Fibroblast of lung (primary cell): ENCODE measurements at regions not wholly inside any gene's neighbourhood (a gene's known extent, or its start where the extent isn't known, plus 50 kb on each side); places are given as distances from the start of the nearest gene placed in this dataset.

Experiments
- DNase-seq, 2 donors: peaks; one replicate each; pipeline versions ENCODE4 v3.0.0 to v3.0.0-alpha.2; 2010; ENCODE audit warnings: low read depth in 2 of 2
- H2AFZ ChIP-seq: 2 replicates; pipeline ENCODE4 v1.5.1; 2012; ENCODE audit warnings: low read length, control low read depth, inconsistent platforms
- H3K27ac ChIP-seq: 2 replicates; pipeline ENCODE4 v1.5.1; 2011; ENCODE audit warnings: low read length, control low read depth; ENCODE audit not compliant: insufficient read depth
- H3K27me3 ChIP-seq: 2 replicates; pipeline ENCODE4 v1.5.1; 2011; ENCODE audit warnings: mild to moderate bottlenecking, low read length; ENCODE audit not compliant: control insufficient read depth, insufficient read depth
- H3K36me3 ChIP-seq: 2 replicates; pipeline ENCODE4 v1.5.1; 2011; ENCODE audit warnings: low read length; ENCODE audit not compliant: control insufficient read depth, insufficient read depth
- H3K4me1 ChIP-seq: 2 replicates; pipeline ENCODE4 v1.5.1; 2011; ENCODE audit warnings: low read length; ENCODE audit not compliant: control insufficient read depth, insufficient read depth; ENCODE audit errors: extremely low read depth
- H3K4me2 ChIP-seq: 2 replicates; pipeline ENCODE4 v1.5.1; 2011; ENCODE audit warnings: low read length, control low read depth; ENCODE audit not compliant: insufficient read depth; ENCODE audit errors: extremely low read depth
- H3K4me3 ChIP-seq, 4 experiments: fragments of 200-600 bp in 1 of 4; sonication (generic) in 1 of 4; replicated peaks in 1 of 4; 2 replicates each; pipeline ENCODE4 v1.5.1; 2011 to 2016; ENCODE audit warnings: low read length in 4 of 4, low read depth in 3 of 4, mild to moderate bottlenecking in 3 of 4, control low read depth in 2 of 4, inconsistent platforms in 1 of 4, mixed read lengths in 1 of 4; ENCODE audit not compliant: insufficient read depth in 1 of 4; ENCODE audit errors: control extremely low read depth in 1 of 4
- H3K79me2 ChIP-seq: 2 replicates; pipeline ENCODE4 v1.5.1; 2012; ENCODE audit warnings: mild to moderate bottlenecking, low read length, inconsistent platforms; ENCODE audit not compliant: control insufficient read depth, insufficient read depth
- H3K9ac ChIP-seq: 2 replicates; pipeline ENCODE4 v1.5.1; 2011; ENCODE audit warnings: mild to moderate bottlenecking, low read length, control low read depth; ENCODE audit not compliant: insufficient read depth
- H3K9me3 ChIP-seq: 2 replicates; pipeline ENCODE4 v1.5.1; 2012; ENCODE audit warnings: low read depth, low read length; ENCODE audit not compliant: control insufficient read depth, insufficient read depth
- H4K20me1 ChIP-seq: 2 replicates; pipeline ENCODE4 v1.5.1; 2011; ENCODE audit warnings: low read length; ENCODE audit not compliant: control insufficient read depth, insufficient read depth; ENCODE audit errors: extremely low read depth
- CTCF ChIP-seq, 2 donors: IDR thresholded peaks in 1 of 2; conservative IDR thresholded peaks in 1 of 2; 1 replicate in 1 of 2; 2 replicates in 1 of 2; pipeline ENCODE4 v1.5.1; 2011 to 2012; ENCODE audit warnings: low read length in 2 of 2, control low read depth in 1 of 2, inconsistent platforms in 1 of 2, low read depth in 1 of 2, mild to moderate bottlenecking in 1 of 2
- EZH2 ChIP-seq: IDR thresholded peaks from 2 replicates; pipeline ENCODE4 v1.5.1; 2012; ENCODE audit warnings: low read length, control low read depth, mild to moderate bottlenecking; ENCODE audit errors: missing control alignments

DNA sequence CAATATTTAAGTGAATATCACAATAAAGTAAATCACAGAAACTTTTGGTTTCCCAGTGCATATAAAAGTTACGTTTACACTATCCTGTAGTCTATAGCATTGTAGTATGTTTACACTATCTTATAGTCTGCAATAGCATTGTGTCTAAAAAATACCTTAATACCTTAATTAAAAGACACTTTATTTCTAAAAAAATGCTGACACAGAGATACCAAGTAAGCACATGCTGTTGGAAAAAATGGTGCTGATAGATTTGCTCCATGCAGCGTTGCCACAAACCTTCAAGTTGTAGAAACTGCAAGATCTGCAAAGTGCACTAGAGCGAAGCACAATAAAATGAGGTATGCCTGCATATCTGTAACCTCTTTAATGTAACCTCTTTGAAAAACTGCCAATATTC, 847.3 kb downstream of the GLUD2 start:
- DNase-seq, result no peak
- no peaks in the 10 kb centered on the region for H3K27me3 ChIP-seq
- H3K9ac ChIP-seq, result no peak overlapping the region
- H3K79me2 ChIP-seq, result no peaks in the 10 kb centered on the region
- no peak overlapping the region for H3K27ac ChIP-seq
- H3K4me3 ChIP-seq, result no peak overlapping the region
- no peak overlapping the region for H3K4me2 ChIP-seq
- no peaks in the 10 kb centered on the region for H3K4me1 ChIP-seq
- no peaks in the 10 kb centered on the region for H3K36me3 ChIP-seq
- H3K9me3 ChIP-seq, result no peaks in the 10 kb centered on the region
- TF ChIP-seq EZH2 (no peak), CTCF (conservative IDR thresholded peaks at IDR 0.05 in 1 of 2, IDR thresholded peaks at IDR 0.05 in 1 of 2; ENCODE audit: low read depth in 1 of 2, low read length in 2 of 2) (no peak)
- no peaks in the 10 kb centered on the region for H4K20me1 ChIP-seq
- no peak overlapping the region for H2AFZ ChIP-seq

DNA sequence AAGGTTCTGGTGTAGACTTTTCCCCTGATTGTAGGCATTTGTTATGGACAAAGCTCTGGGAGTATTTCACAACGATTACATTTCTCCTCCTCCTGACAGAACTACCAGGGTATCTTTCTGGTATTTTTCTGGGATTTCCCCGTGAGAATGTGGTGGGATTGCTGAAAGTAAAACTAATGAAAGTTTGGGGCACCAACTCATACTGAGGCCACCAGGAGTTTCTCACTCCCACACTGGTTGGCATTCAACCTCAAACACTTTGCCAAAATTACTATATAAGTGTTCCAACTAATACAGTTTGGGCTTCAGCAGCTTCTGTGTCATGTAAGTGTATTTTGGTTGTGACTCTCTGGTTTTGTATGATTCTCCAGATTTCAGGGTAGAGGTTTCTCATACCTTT, 855.1 kb downstream of the GLUD2 start:
- peak in 1 of 2 donors; percentile 3 for DNase-seq
- no peak overlapping the region for H3K27ac ChIP-seq
- TF ChIP-seq CTCF (conservative IDR thresholded peaks at IDR 0.05 in 1 of 2, IDR thresholded peaks at IDR 0.05 in 1 of 2; ENCODE audit: low read depth in 1 of 2, low read length in 2 of 2) (no peak), EZH2 (no peak)

GRCh38 chrX:121903961-121904360, 856.6 kb downstream of the GLUD2 start:
- no peaks in the 10 kb centered on the region for H3K79me2 ChIP-seq
- no peaks in the 10 kb centered on the region for H4K20me1 ChIP-seq
- no peak overlapping the region for H3K9ac ChIP-seq
- H3K27ac ChIP-seq, result no peak overlapping the region
- DNase-seq, result no peak
- H3K9me3 ChIP-seq, result no peaks in the 10 kb centered on the region
- no peak overlapping the region for H3K4me3 ChIP-seq
- no peak overlapping the region for H2AFZ ChIP-seq
- H3K4me2 ChIP-seq, result no peak overlapping the region
- H3K36me3 ChIP-seq, result no peaks in the 10 kb centered on the region
- TF ChIP-seq EZH2 (no peak), CTCF (conservative IDR thresholded peaks at IDR 0.05 in 1 of 2, IDR thresholded peaks at IDR 0.05 in 1 of 2; ENCODE audit: low read depth in 1 of 2, low read length in 2 of 2) (no peak)
- H3K27me3 ChIP-seq, result no peaks in the 10 kb centered on the region
- H3K4me1 ChIP-seq, result no peaks in the 10 kb centered on the region

More for the DNA sequence above, 855.1 kb downstream of the GLUD2 start:
- Histone ChIP-seq H3K4me3 (no peak overlapping the region), H3K79me2 (no peaks in the 10 kb centered on the region), H3K36me3 (no peaks in the 10 kb centered on the region), H3K9ac (no peak overlapping the region), H4K20me1 (no peaks in the 10 kb centered on the region), H2AFZ (no peak overlapping the region), H3K9me3 (no peaks in the 10 kb centered on the region), H3K4me1 (no peaks in the 10 kb centered on the region), H3K4me2 (no peak overlapping the region), H3K27me3 (no peaks in the 10 kb centered on the region)
